ENCODE measurements at regions not wholly inside any gene's neighbourhood (a gene's known extent, or its start where the extent isn't known, plus 50 kb on each side); places are given as distances from the start of the nearest gene placed in this dataset.

DNA sequence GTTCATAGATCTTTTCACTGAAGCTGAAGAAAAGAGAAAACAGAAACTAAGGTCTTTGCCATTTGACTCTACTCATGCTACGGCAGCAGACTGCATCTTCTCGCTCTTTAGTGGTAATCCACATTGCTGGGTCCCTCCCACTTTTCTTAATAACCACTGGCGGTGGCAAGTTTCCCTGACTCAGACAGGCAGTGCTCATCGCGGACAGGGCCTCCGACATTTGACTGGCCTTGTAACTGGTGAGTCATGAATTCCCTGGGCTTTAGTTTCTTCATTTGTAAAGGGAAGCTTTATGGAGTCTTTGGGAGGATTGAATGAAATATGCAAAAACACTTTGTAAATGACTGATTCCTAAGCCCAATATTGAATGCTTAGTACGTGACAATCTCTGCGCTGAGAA is 238.2 kb upstream of the RBBP8 start:
- TF ChIP-seq, protein P1, sequence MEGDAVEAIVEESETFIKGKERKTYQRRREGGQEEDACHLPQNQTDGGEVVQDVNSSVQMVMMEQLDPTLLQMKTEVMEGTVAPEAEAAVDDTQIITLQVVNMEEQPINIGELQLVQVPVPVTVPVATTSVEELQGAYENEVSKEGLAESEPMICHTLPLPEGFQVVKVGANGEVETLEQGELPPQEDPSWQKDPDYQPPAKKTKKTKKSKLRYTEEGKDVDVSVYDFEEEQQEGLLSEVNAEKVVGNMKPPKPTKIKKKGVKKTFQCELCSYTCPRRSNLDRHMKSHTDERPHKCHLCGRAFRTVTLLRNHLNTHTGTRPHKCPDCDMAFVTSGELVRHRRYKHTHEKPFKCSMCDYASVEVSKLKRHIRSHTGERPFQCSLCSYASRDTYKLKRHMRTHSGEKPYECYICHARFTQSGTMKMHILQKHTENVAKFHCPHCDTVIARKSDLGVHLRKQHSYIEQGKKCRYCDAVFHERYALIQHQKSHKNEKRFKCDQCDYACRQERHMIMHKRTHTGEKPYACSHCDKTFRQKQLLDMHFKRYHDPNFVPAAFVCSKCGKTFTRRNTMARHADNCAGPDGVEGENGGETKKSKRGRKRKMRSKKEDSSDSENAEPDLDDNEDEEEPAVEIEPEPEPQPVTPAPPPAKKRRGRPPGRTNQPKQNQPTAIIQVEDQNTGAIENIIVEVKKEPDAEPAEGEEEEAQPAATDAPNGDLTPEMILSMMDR (IDR thresholded peaks at IDR 0.05; ENCODE audit: borderline replicate concordance, extremely low read depth, low read length, poor library complexity, severe bottlenecking), result no peak
- no peak for TF ChIP-seq EZH2 (IDR thresholded peaks at IDR 0.05; ENCODE audit: borderline replicate concordance, low read depth, low read length, severe bottlenecking)

Measured in DND-41 (cell line).